ENCODE measurements at regions not wholly inside any gene's neighbourhood (a gene's known extent, or its start where the extent isn't known, plus 50 kb on each side); places are given as distances from the start of the nearest gene placed in this dataset.

GRCh38 chr13:65188721-65189120 lies 2041.4 kb downstream of the PCDH9 start:
- H3K27ac Mint-ChIP-seq: no peak overlapping the region
- Histone ChIP-seq H3K79me2 (ENCODE audit: insufficient read depth, low read length) (no peaks in the 10 kb centered on the region), H3K4ac (ENCODE audit: low read depth, low read length) (no peak overlapping the region), H3K14ac (ENCODE audit: insufficient read depth, low read length) (no peak overlapping the region), H4K5ac (ENCODE audit: insufficient read length, low read depth, low read length) (no peak overlapping the region), H3K18ac (ENCODE audit: insufficient read length, low read depth, low read length) (no peak overlapping the region), H3K27me3 (ENCODE audit: insufficient read depth, low read length) (no peaks in the 10 kb centered on the region), H2BK15ac (ENCODE audit: low read depth, low read length) (no peak overlapping the region), H3K4me1 (ENCODE audit: insufficient read depth, low read length) (no peaks in the 10 kb centered on the region), H2BK20ac (ENCODE audit: low read depth, low read length, poor library complexity, severe bottlenecking) (no peak overlapping the region), H3K9me3 (ENCODE audit: control insufficient read depth, low read depth, low read length) (no peaks in the 10 kb centered on the region), H4K8ac (replicated peaks; ENCODE audit: insufficient read length, low read depth, low read length) (no peak overlapping the region), H3T11ph (ENCODE audit: low read length) (no peak overlapping the region), H2AFZ (ENCODE audit: low read length) (no peak overlapping the region), H2AK5ac (ENCODE audit: insufficient read length, low read length) (no peak overlapping the region), H3K56ac (ENCODE audit: insufficient read length, low read depth, low read length) (no peak overlapping the region), H3K23me2 (ENCODE audit: insufficient read length, low read depth, low read length, poor library complexity, severe bottlenecking) (no peaks in the 10 kb centered on the region), H2BK5ac (ENCODE audit: insufficient read length, low read length) (no peak overlapping the region), H3K23ac (ENCODE audit: insufficient read length, low read depth, low read length) (no peak overlapping the region), H2BK12ac (ENCODE audit: insufficient read length, low read depth, low read length) (no peak overlapping the region), H3K27ac (ENCODE audit: insufficient read length, low read depth, low read length) (no peak overlapping the region), H4K20me1 (ENCODE audit: control insufficient read depth, insufficient read depth, insufficient read length) (no peaks in the 10 kb centered on the region), H3K79me1 (ENCODE audit: insufficient read depth, low read depth, low read length, poor library complexity, severe bottlenecking) (no peaks in the 10 kb centered on the region), H3K4me2 (ENCODE audit: insufficient read depth, insufficient read length, low read length) (no peak overlapping the region), H3K9ac (ENCODE audit: extremely low read depth, insufficient read length, low read length) (no peak overlapping the region), H2BK120ac (ENCODE audit: low read depth, low read length, poor library complexity, severe bottlenecking) (no peak overlapping the region), H4K91ac (ENCODE audit: insufficient read length, low read depth, low read length) (no peak overlapping the region)
- no peaks in the 10 kb centered on the region for H3K4me1 Mint-ChIP-seq
- H3K4me3 Mint-ChIP-seq: no peak overlapping the region
- no peak for TF ChIP-seq CTCF (conservative IDR thresholded peaks at IDR 0.05)
- H3K36me3 Mint-ChIP-seq (ENCODE audit: insufficient read depth in 1 of 3, low read depth in 3 of 3): peaks cover 0 to 11% (median 0%) of the 10 kb centered on the region in 3 experiments; a peak in 3 of 7 replicates
- no peaks in the 10 kb centered on the region for H3K27me3 Mint-ChIP-seq (ENCODE audit: low read depth)
- no peak for DNase-seq
- no CpG with 5 or more reads among the region's 3 CpGs for WGBS (ENCODE audit: extremely low coverage, insufficient read length, low lambda C conversion rate)
- H3K9me3 Mint-ChIP-seq: peaks cover 6 to 18% of the 10 kb centered on the region in 2 experiments; a peak in 4 of 5 replicates
